ENCODE measurements at regions not wholly inside any gene's neighbourhood (a gene's known extent, or its start where the extent isn't known, plus 50 kb on each side); places are given as distances from the start of the nearest gene placed in this dataset.
"Not testable (repeated sequence)": the region's sequence is repeated elsewhere in the genome, so short reads cannot be mapped to it uniquely, and the experiment has no call there.

- DNase-seq (ENCODE audit: low read depth in 2 of 2) = no peak
- H3K4me3 ChIP-seq (replicated peaks in 1 of 2; ENCODE audit: low read depth in 2 of 2, low read length in 2 of 2) = no peak overlapping the region
- no peak for TF ChIP-seq CTCF (IDR thresholded peaks at IDR 0.05; ENCODE audit: low read depth, low read length)
Measured at GRCh38 chr5:117327511-117327910, 752.9 kb upstream of the SEMA6A start.

DNA sequence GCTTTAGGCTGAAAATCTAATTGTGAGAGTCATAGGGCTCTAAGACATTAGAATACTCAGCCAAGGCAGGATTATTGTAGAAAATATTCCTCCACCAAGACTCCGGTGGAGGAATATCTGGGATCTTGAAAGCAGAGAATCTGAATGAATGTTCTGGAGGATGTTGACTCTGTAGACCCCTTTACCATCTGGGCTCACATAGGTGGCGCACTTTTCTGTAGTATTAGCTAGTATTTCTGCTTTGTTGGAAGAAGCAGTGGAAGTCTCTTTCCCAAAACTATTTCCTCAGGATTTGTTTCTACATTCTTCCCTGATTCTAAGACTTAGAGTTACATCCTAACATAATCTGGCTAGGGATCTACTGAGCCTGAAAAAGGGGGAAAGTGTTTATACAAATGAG, 752.4 kb upstream of the SEMA6A start:
- H3K4me3 ChIP-seq (replicated peaks in 1 of 2; ENCODE audit: low read depth in 2 of 2, low read length in 2 of 2) = no peak overlapping the region
- DNase-seq (ENCODE audit: low read depth in 2 of 2) = no peak
- no peak for TF ChIP-seq CTCF (IDR thresholded peaks at IDR 0.05; ENCODE audit: low read depth, low read length)

- no peak for DNase-seq (ENCODE audit: low read depth in 2 of 2)
- H3K4me3 ChIP-seq (replicated peaks in 1 of 2; ENCODE audit: low read depth in 2 of 2, low read length in 2 of 2) = no peak overlapping the region
- TF ChIP-seq CTCF (IDR thresholded peaks at IDR 0.05; ENCODE audit: low read depth, low read length) = no peak
Measured at GRCh38 chr5:117318528-117318927, 743.9 kb upstream of the SEMA6A start.

DNA sequence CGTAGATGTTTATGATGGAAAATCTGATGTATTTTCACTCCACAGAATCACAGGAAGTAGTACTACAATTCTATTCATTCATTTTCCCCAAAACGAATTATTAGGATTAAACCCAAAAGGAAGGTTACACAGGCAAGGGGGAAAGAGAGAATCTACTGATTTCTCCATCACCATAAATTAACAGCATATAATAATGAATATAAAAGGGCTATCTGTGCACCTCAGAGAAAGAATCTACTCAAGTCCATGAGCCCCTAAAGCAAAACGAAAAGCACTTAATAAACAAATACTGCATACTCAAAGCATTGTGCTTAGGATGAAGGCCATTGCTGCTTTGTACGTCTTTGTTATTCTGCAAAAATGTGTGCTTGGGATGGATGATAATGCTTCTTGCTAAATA, 740.5 kb upstream of the SEMA6A start:
- no peak for DNase-seq (ENCODE audit: low read depth in 2 of 2)
- no peak overlapping the region for H3K4me3 ChIP-seq (replicated peaks in 1 of 2; ENCODE audit: low read depth in 2 of 2, low read length in 2 of 2)
- no peak for TF ChIP-seq CTCF (IDR thresholded peaks at IDR 0.05; ENCODE audit: low read depth, low read length)

DNA sequence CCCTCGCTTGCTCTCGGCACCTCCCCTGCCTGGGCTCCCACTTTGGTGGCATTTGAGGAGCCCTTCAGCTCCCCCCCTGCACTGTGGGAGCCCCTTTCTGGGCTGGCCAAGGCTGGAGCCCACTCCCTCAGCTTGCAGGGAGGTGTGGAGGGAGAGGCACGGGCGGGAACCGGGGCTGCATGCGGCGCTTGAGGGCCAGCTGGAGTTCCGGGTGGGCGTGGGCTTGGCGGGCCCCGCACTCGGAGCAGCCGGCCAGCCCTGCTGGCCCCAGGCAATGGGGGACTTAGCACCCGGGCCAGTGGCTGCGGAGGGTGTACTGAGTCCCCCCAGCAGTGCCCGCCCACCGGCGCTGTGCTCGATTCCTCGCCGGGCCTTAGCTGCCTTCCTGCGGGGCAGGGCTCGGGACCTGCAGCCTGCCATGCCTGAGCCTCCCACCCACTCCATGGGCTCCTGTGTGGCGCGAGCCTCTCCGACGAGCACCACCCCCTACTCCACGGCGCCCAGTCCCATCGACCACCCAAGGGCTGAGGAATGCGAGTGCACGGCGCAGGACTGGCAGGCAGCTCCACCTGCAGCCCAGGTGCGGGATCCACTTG, 730.0 kb upstream of the SEMA6A start:
- DNase-seq (ENCODE audit: low read depth in 2 of 2); H3K4me3 ChIP-seq (replicated peaks in 1 of 2; ENCODE audit: low read depth in 2 of 2, low read length in 2 of 2): not testable (repeated sequence)

DNA sequence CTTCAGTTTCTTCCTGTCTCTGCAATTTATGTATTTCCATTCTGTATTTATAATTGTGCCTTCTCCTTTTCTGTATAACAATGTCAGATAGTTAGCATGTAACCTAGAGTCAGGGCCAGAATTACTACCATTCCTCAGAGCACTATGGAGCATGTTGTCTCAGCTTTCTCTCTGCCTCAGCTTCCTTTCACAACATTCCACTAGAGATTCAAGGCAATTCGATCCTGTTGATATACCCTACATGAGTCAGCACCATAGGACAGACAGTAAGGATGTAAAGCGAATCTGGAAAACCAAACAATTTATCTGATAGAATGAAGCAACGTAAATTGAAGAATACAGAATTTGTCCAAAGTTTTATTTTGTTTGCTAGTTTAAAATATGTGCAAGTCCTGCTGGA, 728.3 kb upstream of the SEMA6A start:
- no peak for TF ChIP-seq CTCF (IDR thresholded peaks at IDR 0.05; ENCODE audit: low read depth, low read length)
- DNase-seq (ENCODE audit: low read depth in 2 of 2) = no peak
- H3K4me3 ChIP-seq (replicated peaks in 1 of 2; ENCODE audit: low read depth in 2 of 2, low read length in 2 of 2) = no peak overlapping the region

- no peak for DNase-seq (ENCODE audit: low read depth in 2 of 2)
- TF ChIP-seq CTCF (IDR thresholded peaks at IDR 0.05; ENCODE audit: low read depth, low read length) = no peak
- H3K4me3 ChIP-seq (replicated peaks in 1 of 2; ENCODE audit: low read depth in 2 of 2, low read length in 2 of 2) = no peak overlapping the region
Measured at GRCh38 chr5:117302473-117302872, 727.9 kb upstream of the SEMA6A start.
